ENCODE measurements at regions not wholly inside any gene's neighbourhood (a gene's known extent, or its start where the extent isn't known, plus 50 kb on each side); places are given as distances from the start of the nearest gene placed in this dataset.
"Not testable (repeated sequence)": the region's sequence is repeated elsewhere in the genome, so short reads cannot be mapped to it uniquely, and the experiment has no call there.

DNA sequence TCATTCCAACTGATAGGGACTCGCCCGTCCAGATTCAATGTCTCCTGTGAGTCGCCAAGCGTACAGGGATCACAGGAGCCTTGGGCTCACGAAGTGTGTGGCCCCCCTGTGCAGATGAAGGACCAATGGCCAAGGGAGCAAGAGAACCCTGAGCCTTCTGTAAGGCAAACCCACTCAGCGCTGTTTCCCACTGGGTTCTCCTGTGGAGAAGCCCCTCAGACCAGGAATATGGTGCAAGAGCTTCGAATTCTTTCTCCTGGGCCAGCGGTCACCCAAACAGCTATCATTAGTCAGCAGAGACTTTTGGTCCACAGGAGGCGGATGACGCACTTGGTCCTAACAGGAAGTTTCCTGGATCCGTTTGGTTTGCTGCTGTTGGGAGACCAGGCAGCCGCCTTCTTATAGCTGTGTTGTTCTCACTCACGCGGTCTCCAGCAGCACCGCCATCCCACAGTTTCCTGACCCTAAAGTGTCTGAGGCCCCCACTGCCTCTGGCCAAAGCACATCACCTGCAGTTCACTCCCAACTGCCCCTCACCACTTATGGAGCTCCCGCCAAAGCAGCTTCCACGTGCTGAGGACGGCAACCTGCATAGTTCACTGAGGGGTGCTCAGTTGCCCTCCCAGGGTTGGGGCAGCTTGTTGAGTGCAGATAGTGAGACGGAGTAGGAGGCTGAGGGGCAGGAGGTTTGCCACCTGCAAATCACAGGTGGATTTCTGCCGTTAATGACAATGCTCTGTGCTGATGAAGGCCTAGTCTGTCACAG lies 268.6 kb downstream of the ERMARD start:
- no peak for DNase-seq (ENCODE audit: low spot score)

DNA sequence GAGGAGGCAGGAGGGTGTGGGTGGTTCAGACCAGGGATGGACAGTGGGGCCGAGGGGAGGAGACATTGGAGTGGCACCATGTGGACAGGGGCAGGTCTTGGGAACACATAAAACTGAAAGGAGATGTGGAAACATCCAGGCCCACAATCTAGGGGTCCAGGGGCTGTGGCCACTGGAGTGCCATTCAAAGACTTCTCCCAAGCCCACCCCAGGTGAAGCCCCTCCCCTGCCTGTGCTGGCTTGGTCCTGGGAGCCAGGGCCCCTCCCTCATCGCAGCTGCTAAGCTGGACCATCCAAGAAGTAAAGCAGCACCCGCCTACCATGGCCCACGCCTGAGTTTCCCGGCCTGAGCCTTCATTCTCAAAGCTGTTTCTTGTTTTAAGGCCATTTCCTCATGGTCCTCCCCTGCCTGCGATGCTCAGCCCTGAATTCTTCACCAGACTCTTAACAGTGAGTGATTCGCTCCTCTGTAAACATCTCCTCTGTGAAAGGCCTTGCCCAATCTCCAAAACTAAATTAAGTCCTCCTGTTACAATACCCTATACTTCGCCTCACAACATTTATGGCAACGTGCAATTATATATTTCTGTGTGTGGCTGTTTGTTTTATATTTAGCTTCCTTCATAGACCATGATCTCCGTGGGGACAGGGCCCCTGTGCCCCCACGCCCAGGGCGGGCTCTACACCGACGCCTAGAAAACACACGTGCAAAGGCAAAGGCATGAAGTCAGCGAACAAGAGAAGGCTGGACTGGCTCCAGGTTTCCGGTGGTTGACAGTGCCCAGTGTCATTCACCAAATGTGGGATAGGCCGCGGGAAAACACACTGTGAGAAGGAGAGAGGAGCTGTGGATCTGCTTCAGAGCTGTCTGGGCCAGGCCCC lies 267.8 kb downstream of the ERMARD start:
- DNase-seq (ENCODE audit: low spot score), result no peak

GRCh38 chr6:170018422-170018935 lies 267.1 kb downstream of the ERMARD start:
- DNase-seq (ENCODE audit: low spot score), result no peak

DNA sequence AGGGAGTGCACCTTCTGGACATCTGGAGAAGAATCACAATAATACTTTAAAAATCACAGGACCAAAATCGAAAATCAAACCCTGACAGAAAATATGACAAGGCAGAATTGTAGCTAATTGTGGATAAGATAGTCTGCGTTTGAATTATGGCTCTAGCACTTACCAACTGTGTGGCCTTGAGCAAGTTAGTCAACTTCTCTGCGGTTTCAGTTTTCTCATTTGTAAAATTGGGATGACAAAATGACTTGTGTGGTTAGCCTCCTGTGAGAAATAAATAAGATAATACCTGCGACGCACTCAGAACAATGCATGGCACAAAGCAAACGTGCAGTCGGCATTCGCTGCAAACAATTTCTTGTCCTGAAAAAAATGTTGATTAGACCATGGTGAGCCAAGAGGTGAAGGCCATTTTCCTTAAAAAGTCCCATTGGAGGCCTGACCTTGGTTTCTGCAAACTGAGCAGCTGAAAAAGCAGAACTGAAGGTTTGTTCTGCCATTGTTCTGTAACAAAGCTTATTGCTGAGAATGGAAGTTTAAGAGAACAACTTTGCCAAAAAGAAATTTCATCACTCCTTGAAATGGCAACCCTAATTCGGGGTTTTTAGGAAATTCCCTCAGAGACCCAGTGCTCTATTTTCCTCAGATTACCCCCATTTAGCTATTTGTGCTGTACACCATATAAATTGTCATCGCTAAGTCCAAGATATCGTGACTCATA lies 266.3 kb downstream of the ERMARD start:
- no peak for DNase-seq (ENCODE audit: low spot score)

DNA sequence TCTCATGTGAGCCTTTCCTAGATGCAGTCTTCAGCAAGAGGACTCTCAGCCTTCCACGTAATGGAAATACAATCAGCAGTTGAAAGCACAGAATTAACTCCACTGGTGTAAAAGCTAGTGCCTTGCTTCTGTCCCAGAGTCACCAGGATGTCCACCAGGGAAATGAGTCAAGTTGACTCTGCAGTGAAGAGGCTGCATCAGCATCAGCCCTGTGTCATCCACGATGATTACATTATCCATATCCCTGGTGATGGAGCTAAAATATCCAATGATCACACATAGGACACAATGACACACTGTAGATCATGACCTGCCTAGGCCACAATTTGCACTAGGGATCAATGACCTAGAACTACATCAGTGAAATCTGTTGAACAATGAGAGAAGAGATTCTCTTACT lies 262.4 kb downstream of the ERMARD start:
- no peak for DNase-seq (ENCODE audit: low spot score)

- no peak for DNase-seq (ENCODE audit: low spot score)
These were observed 260.6 kb downstream of the ERMARD start for GRCh38 chr6:170012037-170012330.

DNA sequence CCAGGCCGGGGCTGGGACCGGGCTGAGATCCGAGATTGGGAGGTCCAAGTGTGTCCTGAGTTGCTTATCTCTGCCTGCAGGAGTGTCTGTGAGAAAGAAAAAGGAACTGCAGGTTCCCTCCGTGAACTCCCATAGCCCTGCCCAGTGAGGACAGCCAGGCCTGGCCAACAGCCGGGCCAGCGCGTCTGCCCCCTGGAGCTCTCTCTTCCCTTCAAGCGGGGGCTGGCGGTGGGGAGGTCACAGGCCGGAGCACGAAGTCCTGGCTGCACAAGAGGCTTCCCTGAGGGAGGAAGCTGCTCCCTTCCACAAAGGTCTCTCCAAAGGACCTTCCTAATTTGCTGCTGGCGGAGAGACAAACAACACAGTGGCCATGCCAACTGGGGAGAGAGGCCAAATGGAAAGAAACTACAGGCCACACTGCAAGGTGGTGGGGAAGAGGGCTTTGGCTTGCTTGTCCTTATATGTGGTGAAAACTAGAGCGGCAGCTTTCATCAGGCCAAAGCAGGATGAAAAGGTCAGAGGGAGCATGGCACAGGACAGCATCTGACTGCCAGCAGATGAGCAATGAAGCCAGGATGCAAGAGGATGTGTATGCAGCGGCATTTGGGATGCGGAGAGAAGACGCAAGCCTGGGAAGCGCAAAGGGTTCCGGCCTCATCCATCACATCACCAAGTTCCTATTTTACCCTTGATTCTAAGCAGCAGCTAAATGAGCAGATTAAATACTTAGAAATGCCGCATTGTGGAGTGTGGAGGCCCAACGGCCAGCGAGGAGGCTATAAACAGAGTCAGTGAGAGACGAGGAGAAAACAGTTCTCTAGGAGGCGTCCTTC lies 260.0 kb downstream of the ERMARD start:
- no peak for DNase-seq (ENCODE audit: low spot score)

DNA sequence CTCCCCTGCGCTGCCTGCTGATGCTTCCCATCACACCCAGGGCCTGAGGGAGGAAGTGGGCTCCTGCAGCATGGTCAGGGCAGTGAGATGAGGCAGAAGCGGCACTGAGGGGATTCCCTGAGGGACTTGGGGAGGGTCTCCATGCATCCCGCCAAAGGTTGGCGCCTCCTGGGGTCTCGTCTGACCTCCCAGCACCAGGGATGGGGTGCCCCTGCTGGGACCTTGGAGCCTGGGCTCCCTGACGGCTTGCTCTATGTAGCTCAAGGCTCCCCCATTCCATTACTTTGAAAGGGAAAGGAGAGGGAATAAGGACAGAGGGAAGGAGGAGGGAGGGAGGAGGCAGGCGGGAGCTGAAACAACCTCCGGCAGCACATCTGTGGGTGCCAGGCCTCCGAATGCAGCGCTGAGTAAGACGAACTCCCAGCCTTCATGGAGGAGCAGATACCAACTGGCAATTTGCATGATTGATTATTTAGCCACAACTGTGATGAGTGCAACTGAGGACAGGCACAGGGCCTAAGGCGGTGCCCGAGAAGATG lies 259.3 kb downstream of the ERMARD start:
- no peak for DNase-seq (ENCODE audit: low spot score)

GRCh38 chr6:170008294-170008785 lies 256.9 kb downstream of the ERMARD start:
- no peak for DNase-seq (ENCODE audit: low spot score)

DNA sequence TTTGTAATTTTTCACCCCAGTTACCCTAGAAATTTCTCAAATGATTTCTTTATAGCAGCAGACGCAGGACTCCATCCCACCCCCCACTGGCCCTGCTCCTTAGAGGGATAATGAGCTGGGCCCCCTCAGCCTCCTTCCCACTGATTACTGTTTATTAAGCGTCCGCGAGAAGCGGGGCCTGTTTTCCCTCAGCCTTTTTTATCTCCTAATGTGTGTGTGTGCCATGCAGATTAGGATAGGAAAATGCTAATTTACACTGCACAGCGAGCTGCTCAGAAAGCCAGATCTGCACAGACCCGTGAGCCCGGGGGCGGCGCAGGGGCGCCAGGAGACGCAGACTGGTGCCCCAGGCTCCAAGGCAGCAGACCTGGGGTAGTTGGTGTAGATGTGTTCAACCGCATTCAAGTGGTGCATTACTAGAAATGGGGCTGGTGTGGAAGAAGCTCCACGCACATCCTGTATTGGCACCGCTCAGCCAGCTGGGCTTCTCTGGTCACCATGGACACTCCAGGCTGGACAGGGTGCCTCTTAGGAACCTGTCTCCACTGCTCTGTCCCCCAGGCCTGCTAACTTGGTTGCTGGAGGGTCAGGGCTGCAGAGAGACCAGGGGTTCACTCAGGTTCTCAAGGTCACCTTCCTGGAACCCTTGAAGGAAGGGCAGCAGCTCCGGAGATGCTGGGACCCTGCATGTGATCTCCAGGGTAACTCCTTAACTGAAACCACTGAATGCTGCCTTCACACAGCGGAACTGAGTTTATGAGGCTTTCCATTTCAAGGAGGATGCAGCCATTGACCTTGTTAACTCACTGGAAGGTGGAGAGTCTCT lies 256.3 kb downstream of the ERMARD start:
- no peak for DNase-seq (ENCODE audit: low spot score)

- no peak for DNase-seq (ENCODE audit: low spot score)
These were observed 255.6 kb downstream of the ERMARD start for GRCh38 chr6:170006900-170007467.

DNA sequence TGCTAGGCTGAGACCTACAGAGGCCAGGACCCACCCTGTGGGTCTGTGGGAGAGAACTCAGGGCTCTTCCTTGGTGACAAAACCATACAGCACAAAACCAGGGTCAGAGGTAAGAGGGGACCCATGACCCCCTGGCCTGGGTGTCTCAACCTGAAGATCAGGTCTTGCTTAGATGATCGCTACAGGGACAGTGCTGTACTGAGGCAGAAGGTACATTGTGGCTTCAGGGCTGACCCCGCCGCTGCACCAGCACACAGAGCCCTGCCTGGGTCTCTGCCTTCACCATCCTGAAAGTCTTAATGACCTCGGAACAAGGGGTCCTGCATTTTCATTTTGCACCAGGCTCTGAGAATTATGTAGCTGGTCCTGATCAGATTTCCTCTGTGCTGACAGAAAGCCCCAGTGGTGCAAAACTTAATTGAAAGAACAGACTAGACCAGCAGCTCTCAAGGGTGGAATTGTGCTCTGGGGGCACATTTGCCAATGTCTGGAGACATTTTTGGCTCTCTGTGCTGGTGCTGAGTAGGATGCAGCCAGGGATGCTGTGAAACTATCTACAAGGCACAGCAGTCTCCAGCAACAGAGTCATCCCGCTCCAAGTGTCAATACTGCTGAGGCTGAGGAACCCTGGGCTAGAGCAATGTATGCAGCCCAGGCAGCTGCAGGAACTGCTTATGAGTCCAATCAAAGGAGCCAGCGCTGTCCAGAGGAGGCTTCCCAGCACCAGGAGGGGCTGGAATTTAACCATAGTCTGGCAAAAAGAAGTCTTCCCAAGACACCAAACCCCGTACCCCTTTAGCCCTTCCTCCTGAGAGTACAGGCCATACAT lies 254.9 kb downstream of the ERMARD start:
- no peak for DNase-seq (ENCODE audit: low spot score)

DNA sequence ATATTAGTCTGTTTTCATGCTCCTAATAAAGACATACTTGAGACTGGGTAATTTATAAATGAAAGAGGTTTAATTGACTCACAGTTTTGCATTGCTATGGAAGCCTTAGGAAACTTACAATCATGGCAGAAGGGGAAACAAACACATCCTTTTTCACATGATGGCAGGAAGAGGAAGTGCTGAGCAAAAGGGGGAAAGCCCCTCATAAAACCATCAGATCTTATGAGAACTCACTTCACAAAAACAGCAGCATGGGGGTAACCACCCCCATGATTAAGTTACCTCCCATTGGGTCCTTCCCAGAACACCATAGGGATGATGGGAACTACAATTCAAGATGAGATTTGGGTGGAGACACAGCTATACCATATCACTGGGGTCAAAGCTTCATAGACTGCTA lies 254.2 kb downstream of the ERMARD start:
- DNase-seq (ENCODE audit: low spot score), result no peak

GRCh38 chr6:170004585-170005210 lies 253.3 kb downstream of the ERMARD start:
- no peak for DNase-seq (ENCODE audit: low spot score)

- DNase-seq (ENCODE audit: low spot score), result no peak
These were observed 252.2 kb downstream of the ERMARD start for GRCh38 chr6:170003451-170004160.

- DNase-seq (ENCODE audit: low spot score), result no peak
These were observed 251.6 kb downstream of the ERMARD start for GRCh38 chr6:170003027-170003426.

- not testable (repeated sequence) for DNase-seq (ENCODE audit: low spot score)
These were observed 250.4 kb downstream of the ERMARD start for GRCh38 chr6:170001782-170002181.

Data from SK-N-DZ (cell line).